Gastrocnemius medialis (tissue), 4 donors: ENCODE measurements at regions not wholly inside any gene's neighbourhood (a gene's known extent, or its start where the extent isn't known, plus 50 kb on each side); places are given as distances from the start of the nearest gene placed in this dataset.

ENCODE experiments used
- POLR2A ChIP-seq, 2 donors: fragments of 450-650 bp; IDR thresholded peaks; one replicate each; pipeline ENCODE4 v1.6.1; 2017; ENCODE audit warnings: antibody characterized with exemption in 2 of 2, mild to moderate bottlenecking in 2 of 2, moderate library complexity in 2 of 2
- TF ChIP-seq, protein P1 (sequence below), 5 experiments: fragments of 450-650 bp in 3 of 5; fragments of 200-600 bp in 2 of 5; sonication (generic) in 2 of 5; IDR thresholded peaks in 4 of 5; conservative IDR thresholded peaks in 1 of 5; 1 replicate in 4 of 5; 2 replicates in 1 of 5; pipeline ENCODE4 v1.5.1; 2016 to 2019; ENCODE audit warnings: antibody characterized with exemption in 5 of 5, mild to moderate bottlenecking in 3 of 5, moderate library complexity in 3 of 5

DNA sequence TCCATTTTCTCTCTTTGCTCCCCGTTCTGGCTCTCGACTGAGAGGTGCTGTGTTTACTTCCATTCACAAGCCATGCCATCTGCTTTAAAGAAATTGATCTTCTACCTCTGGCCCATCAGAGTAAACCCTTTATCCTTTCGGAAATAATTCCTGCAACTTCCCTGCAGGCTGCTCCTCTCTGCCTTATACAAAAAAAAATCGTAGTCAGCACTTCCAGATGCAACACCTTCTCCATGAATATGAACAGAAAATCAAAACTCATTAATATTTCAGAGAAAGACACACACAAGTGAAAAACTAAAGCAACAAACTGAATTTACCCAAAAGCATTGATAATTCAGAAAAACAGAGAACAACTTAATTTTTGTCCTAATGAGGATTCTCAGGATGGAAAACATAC is 127.6 kb upstream of the FSCB start:
- TF ChIP-seq, protein P1, sequence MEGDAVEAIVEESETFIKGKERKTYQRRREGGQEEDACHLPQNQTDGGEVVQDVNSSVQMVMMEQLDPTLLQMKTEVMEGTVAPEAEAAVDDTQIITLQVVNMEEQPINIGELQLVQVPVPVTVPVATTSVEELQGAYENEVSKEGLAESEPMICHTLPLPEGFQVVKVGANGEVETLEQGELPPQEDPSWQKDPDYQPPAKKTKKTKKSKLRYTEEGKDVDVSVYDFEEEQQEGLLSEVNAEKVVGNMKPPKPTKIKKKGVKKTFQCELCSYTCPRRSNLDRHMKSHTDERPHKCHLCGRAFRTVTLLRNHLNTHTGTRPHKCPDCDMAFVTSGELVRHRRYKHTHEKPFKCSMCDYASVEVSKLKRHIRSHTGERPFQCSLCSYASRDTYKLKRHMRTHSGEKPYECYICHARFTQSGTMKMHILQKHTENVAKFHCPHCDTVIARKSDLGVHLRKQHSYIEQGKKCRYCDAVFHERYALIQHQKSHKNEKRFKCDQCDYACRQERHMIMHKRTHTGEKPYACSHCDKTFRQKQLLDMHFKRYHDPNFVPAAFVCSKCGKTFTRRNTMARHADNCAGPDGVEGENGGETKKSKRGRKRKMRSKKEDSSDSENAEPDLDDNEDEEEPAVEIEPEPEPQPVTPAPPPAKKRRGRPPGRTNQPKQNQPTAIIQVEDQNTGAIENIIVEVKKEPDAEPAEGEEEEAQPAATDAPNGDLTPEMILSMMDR (IDR thresholded peaks at IDR 0.05 in 4 of 5, conservative IDR thresholded peaks at IDR 0.05 in 1 of 5) = no peak
- TF ChIP-seq POLR2A (IDR thresholded peaks at IDR 0.05) = no peak
